AG04449 (cell line): ENCODE measurements at regions not wholly inside any gene's neighbourhood (a gene's known extent, or its start where the extent isn't known, plus 50 kb on each side); places are given as distances from the start of the nearest gene placed in this dataset.

ENCODE experiments used
- CTCF ChIA-PET: fragments of 350-600 bp; formaldehyde crosslinking; extraction: SDS; loops from one replicate; lab custom pipeline; 2021; ENCODE audit warnings: antibody characterized with exemption; lab: Yijun Ruan, JAX
- POLR2A ChIA-PET: fragments of 400-600, 350-600 bp; formaldehyde crosslinking; extraction: SDS; loops from one replicate; lab custom pipeline; 2020; ENCODE audit warnings: antibody characterized with exemption, inconsistent platforms; lab: Yijun Ruan, JAX
- DNase-seq: peaks from one replicate; pipeline ENCODE4 v3.0.0-alpha.2; 2010; ENCODE audit warnings: low read depth, low spot score
- H3K4me3 ChIP-seq: 2 replicates; pipeline ENCODE4 v1.5.1; 2011; ENCODE audit warnings: low read depth, mild to moderate bottlenecking, control low read depth, low read length
- CTCF ChIP-seq: IDR thresholded peaks from one replicate; pipeline ENCODE4 v1.5.1; 2011; ENCODE audit warnings: mild to moderate bottlenecking, moderate library complexity, low read length, control low read depth, inconsistent platforms; ENCODE audit not compliant: insufficient read depth; ENCODE audit errors: missing control alignments

- ChIA-PET CTCF (no interaction called here), POLR2A (no interaction called here)
- no peak overlapping the region for H3K4me3 ChIP-seq
- no peak for TF ChIP-seq CTCF
- no peak for DNase-seq
Observed at GRCh38 chr2:2840681-2841300, 509.7 kb upstream of the MYT1L start.

GRCh38 chr2:2839782-2840531, 508.9 kb upstream of the MYT1L start:
- no peak overlapping the region for H3K4me3 ChIP-seq
- DNase-seq = no peak
- POLR2A ChIA-PET = no interaction called here
- TF ChIP-seq CTCF = no peak
- CTCF ChIA-PET = no interaction called here

GRCh38 chr2:2839393-2839781, 508.3 kb upstream of the MYT1L start:
- ChIA-PET POLR2A (no interaction called here), CTCF (no interaction called here)
- TF ChIP-seq CTCF = no peak
- H3K4me3 ChIP-seq = no peak overlapping the region
- no peak for DNase-seq

- H3K4me3 ChIP-seq = no peak overlapping the region
- CTCF ChIA-PET = no interaction called here
- no peak for TF ChIP-seq CTCF
- POLR2A ChIA-PET = no interaction called here
- no peak for DNase-seq
Observed at GRCh38 chr2:2838548-2838845, 507.4 kb upstream of the MYT1L start.

GRCh38 chr2:2837746-2838547, 506.9 kb upstream of the MYT1L start:
- H3K4me3 ChIP-seq = no peak overlapping the region
- no peak for TF ChIP-seq CTCF
- ChIA-PET CTCF (no interaction called here), POLR2A (no interaction called here)
- DNase-seq = no peak
